MCF 10A (cell line): ENCODE measurements at regions not wholly inside any gene's neighbourhood (a gene's known extent, or its start where the extent isn't known, plus 50 kb on each side); places are given as distances from the start of the nearest gene placed in this dataset.

ENCODE experiments used
- BruUV-seq: library from RNA; stranded (reverse); fragments of 400-500 nt; replicated peaks from 2 replicates; lab custom pipeline; 2021; lab: Mats Ljungman, UMichigan
- CTCF ChIA-PET: fragments of 300-600 bp; sonication (Branson Sonifier 250); formaldehyde crosslinking; extraction: SDS; loops from one replicate; lab custom pipeline; 2021; ENCODE audit warnings: antibody characterized with exemption, inconsistent platforms; lab: Yijun Ruan, JAX
- POLR2A ChIA-PET: fragments of 300-600, 350-650 bp; sonication (Branson Sonifier 250); formaldehyde crosslinking; extraction: SDS; loops from one replicate; lab custom pipeline; 2020; ENCODE audit warnings: antibody characterized with exemption, inconsistent platforms; lab: Yijun Ruan, JAX
- DNase-seq: peaks from one replicate; pipeline ENCODE4 v3.0.0-alpha.2; 2018; ENCODE audit not compliant: unreplicated experiment
- H3K27ac Mint-ChIP-seq: one replicate; pipeline ENCODE4 v1.8.0; 2022; ENCODE audit warnings: mild to moderate bottlenecking, low read depth, mixed read lengths; ENCODE audit not compliant: unreplicated experiment
- H3K27me3 Mint-ChIP-seq: one replicate; pipeline ENCODE4 v1.8.0; 2022; ENCODE audit warnings: mixed read lengths; ENCODE audit not compliant: insufficient read depth, unreplicated experiment
- H3K36me3 Mint-ChIP-seq: one replicate; pipeline ENCODE4 v1.8.0; 2022; ENCODE audit warnings: mild to moderate bottlenecking, moderate library complexity, mixed read lengths; ENCODE audit not compliant: insufficient read depth, unreplicated experiment
- H3K4me1 Mint-ChIP-seq: one replicate; pipeline ENCODE4 v1.8.0; 2022; ENCODE audit warnings: mixed read lengths; ENCODE audit not compliant: insufficient read depth, unreplicated experiment
- H3K4me3 Mint-ChIP-seq: one replicate; pipeline ENCODE4 v1.8.0; 2022; ENCODE audit warnings: mild to moderate bottlenecking, moderate library complexity, mixed read lengths; ENCODE audit not compliant: unreplicated experiment
- H3K9me3 Mint-ChIP-seq: one replicate; pipeline ENCODE4 v1.8.0; 2022; ENCODE audit warnings: mixed read lengths; ENCODE audit not compliant: unreplicated experiment
- intact Hi-C: fragments of 100-400 bp; cut with micrococcal nuclease; formaldehyde crosslinking; loops from 2 replicates; pipeline ENCODE4 v1.14.1; 2022
- TF ChIP-seq, protein P1 (sequence below): fragments of 200-600 bp; IDR thresholded peaks from one replicate; pipeline ENCODE4 v1.8.0; 2022; ENCODE audit warnings: antibody characterized with exemption, mild to moderate bottlenecking; ENCODE audit not compliant: unreplicated experiment

DNA sequence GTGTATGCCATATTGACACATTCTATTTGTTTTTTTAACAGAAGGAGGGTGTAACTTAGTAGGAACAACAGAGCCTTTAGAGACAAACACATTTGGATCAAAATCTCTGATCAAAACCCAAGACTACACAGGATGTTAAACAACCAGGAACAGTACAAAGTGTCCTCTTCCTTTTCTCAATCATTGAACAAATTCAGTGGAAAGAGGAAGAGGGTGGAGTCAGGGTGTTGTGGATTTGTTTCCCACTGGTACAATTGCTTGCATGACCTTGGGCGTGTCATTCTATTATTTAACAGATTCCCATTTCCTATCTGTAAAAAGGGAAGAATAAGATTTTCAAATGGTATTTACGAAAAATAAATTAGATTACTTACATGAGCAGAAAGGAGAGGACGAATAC is 1162.8 kb upstream of the PRKX start:
- TF ChIP-seq, protein P1, sequence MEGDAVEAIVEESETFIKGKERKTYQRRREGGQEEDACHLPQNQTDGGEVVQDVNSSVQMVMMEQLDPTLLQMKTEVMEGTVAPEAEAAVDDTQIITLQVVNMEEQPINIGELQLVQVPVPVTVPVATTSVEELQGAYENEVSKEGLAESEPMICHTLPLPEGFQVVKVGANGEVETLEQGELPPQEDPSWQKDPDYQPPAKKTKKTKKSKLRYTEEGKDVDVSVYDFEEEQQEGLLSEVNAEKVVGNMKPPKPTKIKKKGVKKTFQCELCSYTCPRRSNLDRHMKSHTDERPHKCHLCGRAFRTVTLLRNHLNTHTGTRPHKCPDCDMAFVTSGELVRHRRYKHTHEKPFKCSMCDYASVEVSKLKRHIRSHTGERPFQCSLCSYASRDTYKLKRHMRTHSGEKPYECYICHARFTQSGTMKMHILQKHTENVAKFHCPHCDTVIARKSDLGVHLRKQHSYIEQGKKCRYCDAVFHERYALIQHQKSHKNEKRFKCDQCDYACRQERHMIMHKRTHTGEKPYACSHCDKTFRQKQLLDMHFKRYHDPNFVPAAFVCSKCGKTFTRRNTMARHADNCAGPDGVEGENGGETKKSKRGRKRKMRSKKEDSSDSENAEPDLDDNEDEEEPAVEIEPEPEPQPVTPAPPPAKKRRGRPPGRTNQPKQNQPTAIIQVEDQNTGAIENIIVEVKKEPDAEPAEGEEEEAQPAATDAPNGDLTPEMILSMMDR, result no peak
- no peak overlapping the region for H3K4me3 Mint-ChIP-seq
- DNase-seq, result no peak
- CTCF ChIA-PET, result no interaction called here
- H3K36me3 Mint-ChIP-seq, result no peaks in the 10 kb centered on the region
- H3K27ac Mint-ChIP-seq, result no peak overlapping the region
- H3K9me3 Mint-ChIP-seq, result no peaks in the 10 kb centered on the region
- no TSS peak for BruUV-seq
- no peaks in the 10 kb centered on the region for H3K4me1 Mint-ChIP-seq
- intact Hi-C loops, result no loop called here
- no peaks in the 10 kb centered on the region for H3K27me3 Mint-ChIP-seq
- POLR2A ChIA-PET, result no interaction called here

DNA sequence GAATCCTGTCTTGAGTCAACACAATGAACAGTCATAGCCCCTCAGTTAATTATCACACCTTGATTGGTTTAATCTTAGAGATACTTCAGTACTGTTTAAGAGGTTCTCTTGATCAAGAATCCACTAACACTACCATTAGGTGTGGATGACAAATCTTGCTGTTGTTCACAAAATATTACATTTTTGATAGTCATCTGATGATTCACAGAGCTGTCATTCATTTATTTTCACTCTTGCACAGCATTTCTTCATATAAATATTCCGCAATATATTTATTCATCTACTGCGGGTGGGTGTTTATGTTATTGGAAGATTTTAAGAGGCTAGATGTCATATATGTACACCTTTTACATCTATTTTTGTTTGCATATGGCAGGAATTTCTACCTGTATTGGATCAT is 1138.1 kb upstream of the PRKX start:
- CTCF ChIA-PET, result no interaction called here
- H3K36me3 Mint-ChIP-seq, result no peaks in the 10 kb centered on the region
- TF ChIP-seq, protein P1, result no peak
- intact Hi-C loops, result no loop called here
- H3K4me1 Mint-ChIP-seq, result no peaks in the 10 kb centered on the region
- H3K27ac Mint-ChIP-seq, result no peak overlapping the region
- POLR2A ChIA-PET, result no interaction called here
- H3K27me3 Mint-ChIP-seq, result no peaks in the 10 kb centered on the region
- peaks cover 8% of the 10 kb centered on the region for H3K9me3 Mint-ChIP-seq
- BruUV-seq, result no TSS peak
- H3K4me3 Mint-ChIP-seq, result no peak overlapping the region
- no peak for DNase-seq

DNA sequence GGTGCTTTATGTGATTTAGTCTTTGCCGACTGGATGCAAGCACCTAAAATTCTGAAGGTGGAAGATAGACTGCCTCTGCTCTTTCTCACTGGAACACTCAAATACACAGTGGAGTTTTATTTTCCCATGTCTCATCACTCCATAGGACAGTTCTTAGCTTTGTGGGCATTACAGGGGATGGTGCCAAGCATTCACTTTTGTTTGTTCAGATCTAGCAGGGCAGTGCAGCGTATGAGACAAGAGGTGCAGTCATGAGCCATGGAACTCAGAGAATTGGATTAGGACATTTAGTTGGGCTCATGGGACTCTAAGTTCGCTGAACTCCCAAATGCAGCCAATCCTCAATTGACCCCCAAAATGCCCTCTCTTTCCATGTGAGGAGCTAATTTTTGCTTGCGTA is 1136.9 kb upstream of the PRKX start:
- no peak for DNase-seq
- Mint-ChIP-seq H3K36me3 (no peaks in the 10 kb centered on the region), H3K4me3 (no peak overlapping the region), H3K9me3 (peaks cover 8% of the 10 kb centered on the region), H3K4me1 (no peaks in the 10 kb centered on the region), H3K27me3 (no peaks in the 10 kb centered on the region), H3K27ac (no peak overlapping the region)
- intact Hi-C loops, result no loop called here
- BruUV-seq, result no TSS peak
- POLR2A ChIA-PET, result no interaction called here
- TF ChIP-seq, protein P1, result no peak
- CTCF ChIA-PET, result no interaction called here

DNA sequence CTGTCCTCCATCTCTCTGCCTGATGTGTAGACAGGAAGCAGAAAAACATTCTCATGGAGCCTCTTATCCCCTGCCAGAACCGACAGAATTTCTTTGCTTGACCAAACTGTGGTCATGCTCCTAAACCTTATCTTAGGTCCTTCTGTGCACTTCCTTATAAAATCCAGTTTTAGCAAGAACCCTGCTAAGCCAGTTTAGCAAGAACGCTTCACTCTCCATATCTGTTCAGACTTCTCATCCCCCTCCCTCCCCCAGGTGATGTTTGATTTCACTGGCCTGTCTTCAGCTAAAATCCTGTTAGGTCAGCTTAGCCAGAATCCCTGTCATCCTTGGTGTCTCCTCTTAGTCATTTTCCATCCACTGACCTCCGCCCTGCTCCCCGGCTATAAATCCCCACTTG is 1130.9 kb upstream of the PRKX start:
- intact Hi-C loops, result no loop called here
- ChIA-PET POLR2A (no interaction called here), CTCF (no interaction called here)
- Mint-ChIP-seq H3K4me3 (no peak overlapping the region), H3K36me3 (no peaks in the 10 kb centered on the region), H3K27ac (no peak overlapping the region), H3K27me3 (no peaks in the 10 kb centered on the region), H3K9me3 (peaks cover 21% of the 10 kb centered on the region), H3K4me1 (no peaks in the 10 kb centered on the region)
- TF ChIP-seq, protein P1, result no peak
- no peak for DNase-seq
- no TSS peak for BruUV-seq
